ENCODE measurements at regions not wholly inside any gene's neighbourhood (a gene's known extent, or its start where the extent isn't known, plus 50 kb on each side); places are given as distances from the start of the nearest gene placed in this dataset.

- DNase-seq: peak; percentile 51
Measured at GRCh38 chr10:105706281-105707026, 1065.4 kb downstream of the SORCS3 start.

GRCh38 chr10:105702211-105702610, 1061.1 kb downstream of the SORCS3 start:
- DNase-seq: peak; percentile 69

GRCh38 chr10:105700218-105700617, 1059.1 kb downstream of the SORCS3 start:
- peak; percentile 31 for DNase-seq

GRCh38 chr10:105699504-105699903, 1058.4 kb downstream of the SORCS3 start:
- peak; percentile 7 for DNase-seq

GRCh38 chr10:105698592-105698991, 1057.5 kb downstream of the SORCS3 start:
- DNase-seq: no peak

GRCh38 chr10:105697290-105697780, 1056.2 kb downstream of the SORCS3 start:
- no peak for DNase-seq

GRCh38 chr10:105691811-105692210, 1050.7 kb downstream of the SORCS3 start:
- DNase-seq: peak; percentile 71

- no peak for DNase-seq
Measured at GRCh38 chr10:105682911-105683310, 1041.8 kb downstream of the SORCS3 start.

- DNase-seq: no peak
Measured at GRCh38 chr10:105681051-105681450, 1040.0 kb downstream of the SORCS3 start.

- DNase-seq: no peak
Measured at GRCh38 chr10:105679781-105680180, 1038.7 kb downstream of the SORCS3 start.

GRCh38 chr10:105675333-105675732, 1034.2 kb downstream of the SORCS3 start:
- no peak for DNase-seq

- DNase-seq: no peak
Measured at GRCh38 chr10:105674448-105674847, 1033.4 kb downstream of the SORCS3 start.

- DNase-seq: no peak
Measured at GRCh38 chr10:105658696-105659095, 1017.6 kb downstream of the SORCS3 start.

- DNase-seq: no peak
Measured at GRCh38 chr10:105656856-105657255, 1015.8 kb downstream of the SORCS3 start.

GRCh38 chr10:105650306-105650705, 1009.2 kb downstream of the SORCS3 start:
- DNase-seq: peak; percentile 14

GRCh38 chr10:105647354-105647753, 1006.3 kb downstream of the SORCS3 start:
- DNase-seq: no peak

- no peak for DNase-seq
Measured at GRCh38 chr10:105644978-105645377, 1003.9 kb downstream of the SORCS3 start.

- no peak for DNase-seq
Measured at GRCh38 chr10:105644559-105644958, 1003.5 kb downstream of the SORCS3 start.

- DNase-seq: no peak
Measured at GRCh38 chr10:105644091-105644490, 1003.0 kb downstream of the SORCS3 start.

GRCh38 chr10:105643660-105644059, 1002.6 kb downstream of the SORCS3 start:
- peak; percentile 15 for DNase-seq

GRCh38 chr10:105634281-105634680, 993.2 kb downstream of the SORCS3 start:
- DNase-seq: no peak

GRCh38 chr10:105615715-105616365, 974.8 kb downstream of the SORCS3 start:
- peak; percentile 16 for DNase-seq

- DNase-seq: peak; percentile 66
Measured at GRCh38 chr10:105611244-105611798, 970.2 kb downstream of the SORCS3 start.

- no peak for DNase-seq
Measured at GRCh38 chr10:105609451-105609850, 968.4 kb downstream of the SORCS3 start.
